NCI-H2196 (cell line): ENCODE measurements at regions not wholly inside any gene's neighbourhood (a gene's known extent, or its start where the extent isn't known, plus 50 kb on each side); places are given as distances from the start of the nearest gene placed in this dataset.
"Not testable (repeated sequence)": the region's sequence is repeated elsewhere in the genome, so short reads cannot be mapped to it uniquely, and the experiment has no call there.

Experiments
- DNase-seq: peaks from one replicate; lab custom pipeline; 2025; ENCODE audit not compliant: unreplicated experiment; lab: John Stamatoyannopoulos, UW

DNA sequence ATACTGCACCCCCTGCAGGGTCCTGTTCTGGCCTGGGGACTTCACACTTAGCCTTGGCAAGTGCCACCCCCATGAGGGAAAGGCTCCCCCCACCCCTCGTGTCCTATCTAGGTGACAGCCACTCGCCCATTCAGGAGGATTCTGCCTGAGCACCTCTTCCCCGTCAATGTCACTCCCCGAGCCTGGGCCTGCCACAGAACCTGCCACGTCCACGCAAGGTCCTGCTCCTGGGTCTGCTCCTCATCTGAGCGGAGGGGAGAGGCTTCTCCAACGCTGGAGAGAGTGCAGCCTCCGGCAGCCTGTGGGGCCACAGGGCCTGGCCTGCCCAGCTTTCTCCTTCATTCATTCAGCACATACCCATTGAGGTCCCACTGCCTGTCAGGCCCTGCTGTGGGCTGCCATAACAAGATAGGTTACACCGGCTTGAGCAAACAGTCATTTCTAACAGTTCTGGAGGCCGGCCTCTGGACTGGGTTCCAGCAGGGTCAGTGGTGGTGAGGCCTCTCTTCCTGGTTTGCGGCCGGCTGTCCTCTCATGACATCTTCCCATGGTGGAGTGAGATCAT, 92.0 kb upstream of the RET start:
- DNase-seq, result no peak

DNA sequence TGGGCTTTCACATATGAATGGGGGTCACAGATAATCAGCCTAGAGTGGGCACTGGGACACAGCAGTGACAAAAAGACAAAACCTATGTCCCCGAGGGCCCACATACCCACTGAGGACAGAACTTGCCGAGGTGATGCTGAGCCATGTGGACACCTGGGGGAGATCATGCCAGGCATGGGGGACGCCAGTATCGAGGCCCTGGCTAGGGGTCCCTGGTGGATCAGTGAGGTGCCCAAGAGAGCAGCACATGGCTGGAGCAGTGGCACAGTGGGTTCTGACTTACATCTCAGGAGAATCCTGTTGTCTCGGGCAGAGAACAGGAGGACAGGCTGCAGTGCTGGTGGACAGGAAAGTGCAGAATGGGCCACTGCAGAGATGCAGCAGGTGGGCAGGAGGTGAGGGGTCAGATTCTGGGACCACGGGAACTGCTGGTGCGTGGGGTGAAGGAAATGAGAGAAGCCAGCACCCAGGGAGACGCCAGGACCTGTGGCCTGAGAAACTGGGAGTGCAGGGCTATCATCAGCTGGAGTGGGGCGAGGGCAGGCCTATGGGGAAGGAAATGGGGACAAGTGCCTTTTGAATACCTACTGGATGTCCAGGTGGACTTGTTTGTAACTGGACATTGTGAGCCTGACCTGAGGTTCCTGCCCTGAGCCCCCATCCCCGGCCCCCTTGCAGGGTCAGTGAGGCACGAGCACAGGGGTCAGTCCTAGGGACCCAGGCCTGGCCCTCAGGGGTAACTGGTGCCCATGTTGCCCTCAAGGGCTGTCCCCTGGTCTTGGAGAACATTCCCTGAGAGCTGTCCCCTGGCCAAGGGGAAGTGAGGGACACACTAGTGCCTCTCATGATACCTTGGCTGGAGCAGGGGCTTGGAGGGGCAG, 91.2 kb upstream of the RET start:
- DNase-seq, result no peak

DNA sequence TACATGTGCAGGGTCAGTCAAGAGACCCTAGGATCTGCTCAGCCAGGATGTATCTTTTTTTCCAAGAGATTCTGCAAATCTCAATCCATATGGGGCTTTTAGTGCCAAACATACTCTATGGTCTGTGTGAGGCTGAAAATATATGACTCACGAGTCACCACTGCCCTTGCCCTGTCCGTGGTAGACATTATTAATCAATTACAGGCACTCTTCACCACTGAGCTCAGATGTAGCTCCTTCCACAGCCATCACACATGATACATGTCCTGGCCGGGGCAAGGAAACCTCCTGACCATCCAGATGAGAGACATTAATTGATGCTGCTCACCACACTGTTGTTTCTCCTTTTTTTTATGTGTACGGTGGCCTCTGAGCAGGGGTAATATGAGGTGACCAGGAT, 90.2 kb upstream of the RET start:
- DNase-seq, result no peak

DNA sequence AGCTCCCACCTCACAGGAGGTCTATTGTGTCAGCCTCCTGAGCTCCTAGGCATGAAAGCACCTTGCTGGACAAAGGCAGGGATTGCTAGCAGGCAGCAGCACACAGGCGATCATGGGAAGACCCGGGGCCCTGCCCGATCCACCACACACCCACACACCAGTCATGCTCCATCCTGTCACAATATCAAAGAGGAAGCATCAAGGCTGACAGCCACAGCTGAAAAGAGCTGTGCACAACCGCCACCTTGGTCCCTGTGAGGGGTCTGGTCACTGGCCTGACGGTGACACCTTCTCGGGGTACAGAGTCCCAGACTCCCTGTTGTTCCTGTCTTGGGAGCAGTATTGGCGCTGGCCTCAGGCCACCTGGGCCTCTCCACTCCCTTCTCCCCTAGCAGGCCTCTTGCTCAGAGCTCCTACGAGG, 89.7 kb upstream of the RET start:
- no peak for DNase-seq

DNA sequence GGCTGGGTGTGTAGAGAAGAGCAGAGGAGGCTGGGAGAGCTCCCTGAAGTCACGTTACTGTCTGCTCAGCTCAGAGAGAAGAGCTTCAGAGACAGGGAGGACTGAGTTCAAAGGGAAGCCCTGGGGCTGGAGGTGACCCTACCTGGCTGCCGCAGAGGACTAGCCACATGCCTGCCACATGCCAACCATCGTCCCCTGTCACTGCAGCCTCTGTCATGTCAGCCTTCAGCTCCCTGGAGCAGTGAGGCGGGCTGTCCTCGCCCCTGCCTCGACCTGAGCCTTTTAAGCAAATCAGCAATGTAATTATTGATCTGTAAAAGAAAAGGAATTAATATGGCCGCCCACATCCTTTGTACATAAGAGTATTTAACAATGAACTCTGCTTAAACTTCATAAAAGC, 89.3 kb upstream of the RET start:
- no peak for DNase-seq

DNA sequence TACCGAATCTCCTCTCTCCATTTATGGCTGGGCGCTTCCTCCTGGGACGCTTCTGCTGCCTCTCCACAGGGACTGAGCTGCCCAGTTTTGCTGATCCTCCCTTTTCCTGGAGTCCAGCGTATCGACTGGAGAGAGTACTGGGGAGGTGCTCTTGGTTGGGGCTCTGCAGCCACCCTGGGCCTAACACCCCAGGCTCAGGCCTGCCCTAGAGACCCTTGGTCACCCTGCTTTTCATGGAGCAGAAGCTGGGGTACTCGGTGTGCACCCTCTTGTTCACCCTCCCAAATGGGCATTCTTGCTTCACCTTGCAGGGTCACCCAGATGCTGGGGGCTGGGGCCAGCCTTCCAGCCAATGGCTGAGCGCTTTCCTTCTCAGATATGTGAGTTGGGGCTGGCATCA, 88.8 kb upstream of the RET start:
- no peak for DNase-seq

DNA sequence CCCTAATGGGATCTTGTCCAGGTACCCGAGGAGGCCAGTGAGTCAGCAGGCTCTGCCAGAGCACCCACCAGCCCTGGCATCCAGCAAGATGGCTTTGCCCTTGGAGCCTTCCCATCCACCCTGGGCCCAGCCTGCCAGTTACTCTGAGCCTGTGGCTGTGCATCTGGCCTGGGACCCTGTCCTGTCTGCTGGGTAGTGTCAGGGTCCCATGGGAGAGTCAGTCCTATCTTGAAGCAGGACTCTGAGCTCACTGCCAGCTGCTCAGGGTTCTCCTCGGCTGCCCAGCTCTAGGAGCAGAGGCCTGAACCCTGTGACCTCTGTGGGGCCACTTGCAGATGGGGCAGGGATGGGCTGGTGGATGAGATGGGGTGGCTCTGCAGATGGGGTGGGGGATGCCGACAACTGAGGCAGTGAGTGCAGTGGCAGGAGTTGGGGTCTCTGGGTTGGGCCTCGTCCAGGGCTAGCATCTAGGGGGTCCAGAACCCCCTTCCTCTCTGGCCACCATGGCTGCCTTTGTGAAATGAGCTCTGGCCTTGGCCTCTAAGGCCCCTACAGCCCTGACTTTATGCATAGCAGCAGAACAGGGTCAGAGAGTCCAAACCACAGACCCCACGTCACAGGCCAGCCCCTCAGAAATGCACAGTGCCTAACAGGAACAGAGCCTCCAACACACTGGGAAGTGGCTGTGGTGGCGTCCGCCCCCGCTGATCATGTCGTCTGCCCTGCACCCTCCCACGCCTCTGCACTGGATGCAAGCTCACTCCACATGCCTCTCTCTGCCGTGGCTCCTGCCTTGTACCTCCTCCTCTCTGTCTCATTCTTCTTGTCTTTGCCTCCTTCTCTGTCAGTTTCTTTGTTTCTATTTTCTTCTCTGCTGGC, 88.1 kb upstream of the RET start:
- no peak for DNase-seq

DNA sequence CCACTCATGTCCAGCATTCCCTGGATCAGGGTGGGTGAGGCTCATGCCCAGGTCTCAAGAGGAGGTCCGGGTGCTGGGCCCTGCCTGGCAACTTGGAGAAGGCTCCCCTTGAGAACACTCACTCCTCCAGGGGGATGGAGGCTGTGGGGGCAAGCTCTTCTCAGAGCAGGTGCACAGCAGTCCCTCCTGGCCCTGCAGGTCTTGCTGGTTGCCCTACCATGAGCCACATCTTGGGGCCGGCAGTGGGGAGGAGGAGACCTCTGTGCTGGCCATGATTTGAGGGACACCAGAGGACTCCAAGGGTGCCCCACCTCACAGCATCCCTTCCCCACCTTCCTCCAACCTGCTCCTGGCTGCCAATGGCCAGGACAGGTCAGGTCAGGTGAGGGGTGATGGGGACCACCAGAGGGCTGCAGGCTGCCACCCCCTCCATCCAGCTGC, 87.4 kb upstream of the RET start:
- DNase-seq, result no peak

DNA sequence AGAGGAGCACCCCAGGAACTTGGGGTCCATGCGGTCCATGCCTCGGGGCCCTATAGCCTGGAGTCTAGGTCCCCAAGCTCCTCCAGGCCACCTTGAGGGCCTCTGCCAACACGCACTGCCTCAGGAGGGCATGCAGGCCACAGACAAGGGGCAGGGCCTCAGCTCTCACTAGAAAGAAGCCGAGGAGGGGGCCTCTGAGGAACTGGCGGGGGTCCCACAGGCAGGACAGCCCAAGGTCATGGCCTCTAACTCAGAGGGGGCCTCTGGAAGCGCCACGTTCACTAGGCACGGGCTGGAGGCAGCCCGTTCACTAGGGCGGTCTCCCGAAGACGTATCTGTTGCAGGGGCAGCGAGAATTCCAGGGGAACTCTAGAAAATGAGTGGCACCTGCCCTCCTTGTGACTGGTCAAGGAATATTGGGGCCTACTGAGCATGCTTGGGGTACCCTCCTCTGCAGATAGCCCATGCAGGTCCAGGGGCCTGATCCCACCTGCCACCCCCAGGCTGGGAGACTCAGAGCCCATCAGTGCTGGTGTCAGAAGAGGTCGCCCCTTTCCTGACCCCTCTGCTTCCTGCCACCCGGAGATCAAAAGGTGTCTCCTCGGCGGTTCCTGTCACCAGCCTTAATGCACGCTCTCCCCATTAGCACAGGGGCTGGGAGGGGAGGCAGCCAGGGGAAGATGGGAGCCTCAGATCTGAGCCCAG, 86.7 kb upstream of the RET start:
- DNase-seq, result no peak

DNA sequence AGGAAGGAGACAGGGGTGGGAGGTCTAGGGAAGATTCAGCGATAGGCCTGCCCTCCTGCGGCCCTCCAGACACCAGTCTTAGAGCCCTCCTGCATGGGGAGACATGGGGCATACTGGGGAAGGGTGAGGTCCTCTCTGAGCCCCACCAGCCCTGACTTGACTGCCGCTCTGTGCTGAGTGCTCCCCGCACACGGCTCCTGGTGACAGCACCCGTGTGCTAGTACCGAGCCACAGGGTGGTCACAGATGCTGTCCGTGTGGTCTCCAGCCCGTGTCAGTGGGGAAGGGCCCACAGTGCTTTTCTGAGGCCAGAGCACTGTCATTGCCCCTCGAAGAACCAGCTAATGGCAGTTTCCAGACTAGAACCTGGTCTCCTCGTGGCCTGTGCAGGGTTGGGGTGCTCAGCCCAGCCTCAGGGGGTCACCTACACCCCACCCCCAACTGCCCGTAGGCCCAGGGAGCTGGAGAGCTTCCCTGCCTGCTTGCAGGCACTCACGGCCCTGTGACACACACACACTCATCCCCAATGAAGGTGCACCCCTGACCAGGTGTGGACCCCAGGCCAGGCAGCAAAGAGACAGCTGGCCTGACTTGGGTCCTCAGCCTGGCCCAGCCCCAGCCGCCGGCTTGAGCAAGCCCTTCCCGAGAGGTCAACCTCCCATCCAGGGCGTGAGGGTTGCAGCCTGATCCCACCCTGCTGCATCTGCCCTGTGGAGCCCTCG, 86.0 kb upstream of the RET start:
- no peak for DNase-seq

DNA sequence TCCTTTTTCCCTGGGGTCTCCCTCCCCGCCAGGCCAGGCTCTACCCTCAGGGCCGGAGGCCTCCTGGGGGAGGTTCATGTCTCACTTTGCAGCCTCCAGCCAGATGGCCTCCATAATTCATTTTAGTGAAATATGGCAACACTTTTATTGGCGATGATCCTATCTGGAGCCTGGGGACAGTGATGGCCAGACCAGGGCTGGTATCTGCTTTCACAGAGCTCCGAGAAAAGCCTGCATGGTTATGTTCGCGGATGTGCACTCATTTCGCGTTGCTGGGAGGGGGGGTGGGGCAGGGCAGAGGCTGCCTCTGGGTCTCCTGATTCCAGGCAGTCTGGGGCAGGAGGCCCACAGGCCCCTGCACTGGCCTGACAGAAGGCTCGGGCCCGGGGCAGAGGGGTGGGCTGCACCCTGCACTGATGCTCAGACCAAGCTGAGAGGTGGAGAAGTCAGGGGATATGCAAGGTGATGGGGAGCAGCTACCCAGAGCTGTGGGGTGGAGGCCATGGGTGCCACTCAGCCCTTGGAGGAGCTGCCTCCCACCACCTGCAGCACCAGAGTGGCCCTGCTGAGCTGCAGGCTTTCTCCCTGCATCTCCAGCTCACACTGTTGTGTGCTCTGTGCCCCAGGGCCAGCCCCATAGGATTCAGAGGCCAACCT, 85.3 kb upstream of the RET start:
- DNase-seq, result no peak

DNA sequence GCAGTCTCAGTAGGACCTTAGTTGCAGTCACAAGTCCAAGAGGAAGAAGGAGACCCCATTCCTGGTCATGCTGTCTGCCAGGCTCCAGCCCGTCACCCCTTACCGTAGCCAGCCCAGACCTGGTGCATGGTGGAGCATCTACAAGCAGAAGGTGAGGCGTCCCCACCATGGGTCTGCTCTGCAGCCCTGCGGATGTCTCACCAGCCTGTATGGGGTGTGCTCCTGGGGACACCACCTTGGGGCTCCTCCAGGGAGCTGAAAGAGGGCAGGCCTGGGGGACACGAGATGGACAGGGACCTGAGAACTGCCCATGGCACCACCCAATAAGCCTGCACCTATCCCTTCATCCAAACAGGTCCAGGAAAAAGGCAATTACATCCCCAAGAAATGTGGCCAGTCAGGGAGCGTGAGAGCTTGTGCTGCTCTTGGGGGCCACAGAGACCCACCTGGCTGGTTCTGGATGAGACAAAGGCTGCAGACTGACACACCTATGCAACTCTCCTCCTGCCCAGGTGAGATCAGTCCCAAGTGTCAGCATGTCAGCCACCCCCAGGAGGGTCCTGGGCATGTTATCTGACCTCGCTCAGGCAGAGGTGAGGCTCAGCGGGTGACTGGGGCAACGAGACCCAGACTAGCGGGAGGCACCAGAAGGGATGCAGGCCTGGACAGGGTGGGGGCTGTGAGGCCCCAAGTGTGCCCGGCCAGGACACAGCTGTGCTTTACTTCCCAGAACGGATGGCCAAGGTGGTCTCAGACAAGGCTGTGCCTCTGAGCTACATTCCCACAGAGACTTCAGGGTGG, 84.5 kb upstream of the RET start:
- DNase-seq, result no peak

DNA sequence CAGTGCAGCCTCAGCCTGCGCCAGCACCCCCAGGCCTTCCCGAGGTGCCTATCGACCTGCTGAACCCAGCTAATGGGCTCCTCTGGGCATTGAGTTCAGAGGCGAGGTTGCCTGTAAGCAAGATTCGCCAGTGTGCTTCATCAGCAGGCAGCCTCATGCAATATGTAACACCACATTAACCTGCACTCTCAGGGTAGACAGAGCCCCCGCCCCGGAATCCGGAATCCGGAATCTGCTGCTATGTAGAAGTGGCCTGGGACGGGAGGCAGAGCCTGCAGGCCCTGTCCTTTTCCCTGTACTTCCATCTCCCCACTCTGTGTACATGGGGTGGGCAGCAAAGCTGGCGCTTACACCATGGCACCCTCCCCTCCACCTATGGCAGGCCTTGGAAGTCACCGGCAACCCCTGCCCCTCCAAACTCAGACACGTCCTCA, 83.9 kb upstream of the RET start:
- DNase-seq, result no peak

DNA sequence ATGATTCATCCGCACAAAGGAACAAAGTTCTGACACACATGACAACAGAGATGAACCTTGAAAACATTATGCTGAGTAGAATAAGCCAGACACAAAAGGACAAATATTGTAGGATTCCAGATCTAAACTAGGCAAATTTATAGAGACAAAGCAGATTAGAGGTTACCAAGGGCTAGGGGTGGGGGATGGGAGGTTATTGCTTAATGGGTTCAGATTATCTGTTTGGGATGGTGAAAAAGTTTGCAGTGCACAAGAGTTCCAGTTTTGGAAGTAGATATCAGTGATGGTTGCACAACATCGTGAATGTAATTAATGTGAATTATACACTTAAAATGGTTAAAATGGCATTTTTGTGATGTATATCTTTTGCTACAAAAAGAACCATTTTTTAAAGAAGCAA, 82.0 kb upstream of the RET start:
- not testable (repeated sequence) for DNase-seq

DNA sequence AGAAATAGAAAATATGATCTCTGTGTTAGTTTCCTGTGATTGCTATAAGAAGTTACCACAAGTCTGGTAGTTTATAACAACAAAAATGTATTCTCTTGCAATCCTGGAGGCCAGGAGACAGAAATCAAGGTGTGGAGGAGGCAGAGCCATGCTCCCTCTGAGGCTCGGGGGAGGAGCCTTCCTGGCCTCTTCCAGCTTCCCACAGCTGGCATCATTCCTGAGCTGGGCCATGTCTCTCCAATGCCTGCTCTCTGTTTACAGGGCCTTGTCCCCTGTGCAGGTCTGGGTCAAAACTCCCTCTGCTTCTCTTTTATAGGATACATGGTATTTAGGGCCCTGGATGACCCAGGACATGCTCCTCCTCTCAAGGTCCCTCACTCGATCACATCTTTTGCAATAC, 81.3 kb upstream of the RET start:
- DNase-seq, result no peak

DNA sequence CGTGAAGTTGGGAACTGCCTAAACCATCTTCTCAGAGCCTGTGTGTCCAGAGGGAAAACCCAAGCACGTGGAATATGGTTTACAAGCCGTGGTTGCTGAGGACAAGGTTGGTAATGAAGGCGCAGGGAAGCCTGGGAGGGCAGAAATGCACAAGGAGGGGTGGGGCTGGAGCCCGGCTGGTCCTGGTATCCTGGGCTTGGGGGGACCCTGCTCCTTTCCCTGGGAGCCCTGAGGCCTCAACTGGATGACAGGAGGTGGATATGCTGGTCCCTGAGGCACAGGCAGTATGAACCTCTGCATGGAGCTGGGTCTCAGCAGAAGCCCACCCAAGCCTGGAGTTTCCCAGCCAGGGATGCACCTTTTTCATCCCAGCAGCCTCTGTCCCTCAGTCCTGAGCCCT, 80.3 kb upstream of the RET start:
- DNase-seq, result no peak

DNA sequence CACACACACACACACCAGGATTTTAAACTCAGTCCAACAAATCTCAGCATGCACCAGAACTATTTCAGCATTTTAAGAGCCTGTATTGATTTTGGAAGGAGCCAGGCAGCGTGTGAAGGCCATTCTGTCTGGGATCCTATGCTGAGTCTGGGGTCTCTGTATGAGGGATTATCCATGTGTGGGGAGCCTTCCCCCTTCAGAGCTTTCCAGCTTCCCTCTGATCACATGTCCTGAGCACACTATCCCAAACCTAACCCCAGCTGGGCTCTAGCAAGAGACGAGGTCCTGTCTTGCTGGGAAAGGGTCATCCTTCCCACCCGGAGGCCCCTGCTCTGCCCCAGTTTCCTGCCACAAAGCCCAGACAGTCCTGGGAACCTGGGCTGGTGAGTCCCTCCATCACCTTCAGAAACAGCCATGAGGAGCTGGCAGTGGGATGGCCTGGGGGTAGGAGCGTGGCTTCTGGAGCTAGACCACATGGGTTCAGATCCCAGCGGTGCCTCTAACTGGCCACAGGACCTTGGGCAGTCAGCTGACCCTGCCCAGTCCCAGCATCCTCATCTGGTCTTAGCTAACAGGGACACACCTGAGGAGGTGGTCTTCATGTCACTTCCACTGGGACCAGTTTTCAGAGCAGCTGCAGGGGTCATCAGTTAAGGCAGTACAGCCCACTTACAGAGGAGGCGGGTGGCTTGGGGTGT, 79.6 kb upstream of the RET start:
- no peak for DNase-seq

DNA sequence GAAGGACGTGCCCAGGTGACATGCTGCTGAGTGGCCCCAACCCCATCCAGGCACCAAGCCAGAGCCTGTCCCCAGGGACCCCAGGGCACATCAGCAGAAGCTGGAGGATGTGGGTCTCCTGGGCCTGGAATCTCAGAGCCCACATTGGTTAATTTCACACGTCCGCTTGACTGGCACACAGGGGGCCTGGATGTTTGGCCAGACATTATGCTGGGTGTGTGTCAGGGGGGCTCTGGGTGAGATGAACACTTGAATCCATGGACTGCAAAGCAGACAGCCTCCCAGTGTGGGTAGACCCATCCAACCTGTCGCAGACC, 79.1 kb upstream of the RET start:
- DNase-seq, result no peak
